Hepatocyte (in vitro differentiated cells): ENCODE measurements at regions not wholly inside any gene's neighbourhood (a gene's known extent, or its start where the extent isn't known, plus 50 kb on each side); places are given as distances from the start of the nearest gene placed in this dataset.
A peak's percentile ranks its signal among the peaks of the same experiment; 100 is the strongest.

Source experiments
- DNase-seq: peaks from one replicate; pipeline ENCODE4 v3.0.0-alpha.2; 2016; ENCODE audit warnings: low spot score
- H2AFZ ChIP-seq: fragments of 200-600 bp; sonication (generic); 2 replicates; pipeline ENCODE4 v1.6.0; 2016; ENCODE audit warnings: antibody characterized with exemption, mild to moderate bottlenecking
- H3K27ac ChIP-seq: fragments of 200-600 bp; sonication (generic); 2 replicates; pipeline ENCODE4 v1.5.1; 2016; ENCODE audit warnings: mild to moderate bottlenecking
- H3K27me3 ChIP-seq: fragments of 200-600 bp; sonication (generic); 2 replicates; pipeline ENCODE4 v1.6.1; 2016
- H3K36me3 ChIP-seq: fragments of 200-600 bp; sonication (generic); replicated peaks from 2 replicates; pipeline ENCODE4 v1.5.1; 2016; ENCODE audit warnings: low read depth; ENCODE audit not compliant: insufficient read depth
- H3K4me1 ChIP-seq: fragments of 200-600 bp; sonication (generic); 2 replicates; pipeline ENCODE4 v1.5.1; 2016; ENCODE audit warnings: mild to moderate bottlenecking, moderate library complexity; ENCODE audit not compliant: insufficient read depth
- H3K4me2 ChIP-seq: fragments of 200-600 bp; sonication (generic); 2 replicates; pipeline ENCODE4 v1.6.0; 2016
- H3K4me3 ChIP-seq: fragments of 200-600 bp; sonication (generic); 2 replicates; pipeline ENCODE4 v1.5.1; 2016; ENCODE audit warnings: mild to moderate bottlenecking
- H3K79me2 ChIP-seq: fragments of 200-600 bp; sonication (generic); 2 replicates; pipeline ENCODE4 v1.6.0; 2017; ENCODE audit warnings: mild to moderate bottlenecking
- H3K9me2 ChIP-seq: fragments of 200-600 bp; sonication (generic); replicated peaks from 2 replicates; pipeline ENCODE4 v1.6.0; 2017; ENCODE audit warnings: mild to moderate bottlenecking; ENCODE audit not compliant: insufficient read depth
- H3K9me3 ChIP-seq: fragments of 200-600 bp; sonication (generic); 2 replicates; pipeline ENCODE4 v1.5.1; 2016; ENCODE audit warnings: low read depth, mild to moderate bottlenecking
- H4K20me1 ChIP-seq: fragments of 200-600 bp; sonication (generic); 2 replicates; pipeline ENCODE4 v1.6.0; 2016; ENCODE audit warnings: mild to moderate bottlenecking; ENCODE audit not compliant: insufficient read depth, poor library complexity, severe bottlenecking
- EZH2 ChIP-seq: fragments of 200-600 bp; sonication (generic); IDR thresholded peaks from 2 replicates; pipeline ENCODE4 v1.6.1; 2016; ENCODE audit warnings: antibody characterized with exemption, mild to moderate bottlenecking, borderline replicate concordance
- EZH2phosphoT487 ChIP-seq: fragments of 200-600 bp; sonication (generic); IDR thresholded peaks from one replicate; pipeline ENCODE4 v1.6.1; 2018; ENCODE audit warnings: antibody characterized with exemption, mild to moderate bottlenecking, low read depth, moderate library complexity; ENCODE audit not compliant: unreplicated experiment, severe bottlenecking
- WGBS: methylation state at CpG from one replicate; pipeline ENCODE4 v1.1.6; 2016; ENCODE audit warnings: low lambda C conversion rate; ENCODE audit errors: missing lambda C conversion rate; 5-methylcytosine and 5-hydroxymethylcytosine counted together
- TF ChIP-seq, protein P1 (sequence below): fragments of 200-600 bp; sonication (generic); IDR thresholded peaks from 2 replicates; pipeline ENCODE4 v1.5.1; 2016; ENCODE audit warnings: antibody characterized with exemption, mild to moderate bottlenecking; ENCODE audit not compliant: poor library complexity

DNA sequence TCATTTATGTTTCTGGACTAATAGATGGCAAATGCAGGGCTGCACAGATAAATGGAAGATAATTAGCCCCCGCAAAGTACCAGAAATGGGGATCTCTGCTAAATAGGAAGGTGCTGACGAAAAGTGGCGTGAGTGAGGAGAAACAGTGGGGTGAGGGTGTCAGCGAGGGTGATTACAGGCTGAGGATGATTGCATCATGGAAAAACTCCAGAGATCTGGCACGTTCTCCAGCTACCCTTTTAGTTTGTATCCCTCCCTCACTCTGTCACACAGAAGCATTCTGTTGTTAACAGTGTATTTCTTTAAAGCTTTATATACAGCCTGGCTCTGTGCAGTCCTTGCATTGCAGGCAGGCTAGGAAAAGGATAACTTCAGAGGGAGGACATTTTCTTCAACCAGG, 309.6 kb upstream of the DDX53 start:
- Histone ChIP-seq H3K4me3 (no peak overlapping the region), H3K4me2 (no peak overlapping the region), H4K20me1 (no peaks in the 10 kb centered on the region), H3K9me3 (no peaks in the 10 kb centered on the region), H3K27ac (no peak overlapping the region), H3K4me1 (no peaks in the 10 kb centered on the region), H3K27me3 (no peaks in the 10 kb centered on the region), H3K79me2 (no peaks in the 10 kb centered on the region), H3K9me2 (no peaks in the 10 kb centered on the region), H3K36me3 (no peaks in the 10 kb centered on the region), H2AFZ (no peak overlapping the region)
- DNase-seq, result peak; percentile 3
- 48% methylated on average over 5 of the region's 5 CpGs for WGBS
- TF ChIP-seq, protein P1, sequence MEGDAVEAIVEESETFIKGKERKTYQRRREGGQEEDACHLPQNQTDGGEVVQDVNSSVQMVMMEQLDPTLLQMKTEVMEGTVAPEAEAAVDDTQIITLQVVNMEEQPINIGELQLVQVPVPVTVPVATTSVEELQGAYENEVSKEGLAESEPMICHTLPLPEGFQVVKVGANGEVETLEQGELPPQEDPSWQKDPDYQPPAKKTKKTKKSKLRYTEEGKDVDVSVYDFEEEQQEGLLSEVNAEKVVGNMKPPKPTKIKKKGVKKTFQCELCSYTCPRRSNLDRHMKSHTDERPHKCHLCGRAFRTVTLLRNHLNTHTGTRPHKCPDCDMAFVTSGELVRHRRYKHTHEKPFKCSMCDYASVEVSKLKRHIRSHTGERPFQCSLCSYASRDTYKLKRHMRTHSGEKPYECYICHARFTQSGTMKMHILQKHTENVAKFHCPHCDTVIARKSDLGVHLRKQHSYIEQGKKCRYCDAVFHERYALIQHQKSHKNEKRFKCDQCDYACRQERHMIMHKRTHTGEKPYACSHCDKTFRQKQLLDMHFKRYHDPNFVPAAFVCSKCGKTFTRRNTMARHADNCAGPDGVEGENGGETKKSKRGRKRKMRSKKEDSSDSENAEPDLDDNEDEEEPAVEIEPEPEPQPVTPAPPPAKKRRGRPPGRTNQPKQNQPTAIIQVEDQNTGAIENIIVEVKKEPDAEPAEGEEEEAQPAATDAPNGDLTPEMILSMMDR, result no peak
- TF ChIP-seq EZH2phosphoT487, result no peak
- TF ChIP-seq EZH2, result no peak

DNA sequence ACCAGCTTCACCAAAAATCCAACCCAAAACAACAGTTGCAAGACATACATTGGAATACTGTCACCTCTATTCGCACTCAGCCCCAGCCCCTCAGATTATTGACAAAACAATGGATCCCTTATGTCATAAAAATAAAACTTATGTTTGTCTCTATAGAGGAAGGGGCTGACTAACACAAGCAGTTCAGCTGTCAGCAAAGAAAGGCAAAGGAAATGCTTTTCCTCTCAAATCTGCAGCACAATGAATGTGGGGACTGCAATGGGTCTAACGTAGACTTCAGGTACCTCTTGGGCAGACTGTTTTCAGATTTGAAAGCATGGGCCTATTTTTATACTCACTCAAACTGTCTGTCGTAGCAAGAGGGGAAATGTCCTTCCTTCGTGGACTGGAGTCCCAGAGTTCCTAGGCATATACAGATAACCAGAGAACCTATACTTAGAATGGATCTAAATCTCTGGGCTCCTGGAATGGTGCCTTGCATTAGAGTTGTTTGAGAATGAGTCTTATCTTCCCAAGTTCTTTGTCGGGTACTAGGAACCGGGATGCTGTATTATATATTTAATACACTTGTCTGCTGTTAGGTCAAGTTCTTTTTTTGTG, 307.7 kb upstream of the DDX53 start:
- Histone ChIP-seq H3K9me2 (no peaks in the 10 kb centered on the region), H3K36me3 (no peaks in the 10 kb centered on the region), H4K20me1 (no peaks in the 10 kb centered on the region), H3K27me3 (no peaks in the 10 kb centered on the region), H3K4me1 (no peaks in the 10 kb centered on the region), H3K4me3 (no peak overlapping the region), H2AFZ (no peak overlapping the region), H3K27ac (no peak overlapping the region), H3K9me3 (no peaks in the 10 kb centered on the region), H3K4me2 (no peak overlapping the region), H3K79me2 (no peaks in the 10 kb centered on the region)
- 79% methylated on average over 6 of the region's 6 CpGs for WGBS
- DNase-seq, result no peak
- TF ChIP-seq EZH2 (no peak), EZH2phosphoT487 (no peak)
- TF ChIP-seq, protein P1, result no peak

DNA sequence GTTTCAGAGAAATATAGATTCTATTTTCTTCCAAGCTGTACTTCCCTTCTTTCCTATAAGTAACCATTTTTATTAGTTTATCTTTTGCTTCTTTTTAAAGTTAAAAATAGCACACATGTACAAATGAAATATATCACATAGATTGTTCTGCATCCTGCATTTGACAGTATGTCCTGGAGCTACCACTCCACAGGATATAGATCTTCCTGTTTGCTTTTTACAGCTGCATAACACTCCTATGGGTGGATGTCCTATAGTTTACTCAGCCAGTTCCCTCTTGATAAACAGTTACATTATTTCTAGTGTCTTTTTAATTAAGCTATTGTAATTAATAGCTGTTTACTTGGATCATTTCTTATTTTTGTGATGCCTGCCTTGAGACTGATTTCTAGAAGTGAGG, 301.6 kb upstream of the DDX53 start:
- no peak for TF ChIP-seq EZH2
- no peak for TF ChIP-seq EZH2phosphoT487
- TF ChIP-seq, protein P1, result no peak
- no peak overlapping the region for H2AFZ ChIP-seq
- no peaks in the 10 kb centered on the region for H3K9me3 ChIP-seq
- H3K27ac ChIP-seq, result no peak overlapping the region
- H3K27me3 ChIP-seq, result no peaks in the 10 kb centered on the region
- no peak overlapping the region for H3K4me3 ChIP-seq
- H3K4me1 ChIP-seq, result no peaks in the 10 kb centered on the region
- H4K20me1 ChIP-seq, result no peaks in the 10 kb centered on the region
- DNase-seq, result no peak
- H3K36me3 ChIP-seq, result no peaks in the 10 kb centered on the region
- H3K9me2 ChIP-seq, result no peaks in the 10 kb centered on the region
- no peaks in the 10 kb centered on the region for H3K79me2 ChIP-seq
- H3K4me2 ChIP-seq, result no peak overlapping the region

DNA sequence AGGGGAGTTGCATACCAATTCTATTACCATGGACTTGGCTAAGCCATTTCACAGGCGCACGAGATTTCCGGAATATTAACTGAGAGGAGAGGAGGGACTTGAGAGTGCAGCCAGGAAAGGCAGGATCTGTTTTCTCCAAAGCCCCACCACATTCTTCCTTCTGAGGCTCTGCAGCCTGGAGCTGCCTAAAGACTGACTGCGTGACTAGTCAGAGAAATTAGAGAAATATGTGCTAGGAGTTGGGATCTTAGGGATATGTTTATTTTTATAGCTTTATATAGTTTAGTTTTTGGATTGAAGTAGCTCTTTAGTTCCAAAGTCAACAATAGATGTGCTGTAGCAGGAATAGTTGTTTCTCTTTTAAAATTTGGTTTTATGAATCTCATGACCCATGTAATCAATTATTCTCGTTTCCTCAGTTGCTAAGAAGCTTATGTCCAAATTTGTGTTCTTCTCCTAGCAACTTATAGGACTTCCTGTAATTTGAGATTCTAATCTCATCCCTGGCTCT, 300.1 kb upstream of the DDX53 start:
- Histone ChIP-seq H3K9me3 (no peaks in the 10 kb centered on the region), H4K20me1 (no peaks in the 10 kb centered on the region), H3K36me3 (no peaks in the 10 kb centered on the region), H3K4me3 (no peak overlapping the region), H3K79me2 (no peaks in the 10 kb centered on the region), H3K4me2 (no peak overlapping the region), H3K27me3 (no peaks in the 10 kb centered on the region), H3K27ac (no peak overlapping the region), H2AFZ (no peak overlapping the region), H3K4me1 (no peaks in the 10 kb centered on the region), H3K9me2 (no peaks in the 10 kb centered on the region)
- TF ChIP-seq EZH2phosphoT487 (no peak), EZH2 (no peak)
- TF ChIP-seq, protein P1, result no peak
- DNase-seq, result no peak
- 63% methylated on average over 5 of the region's 5 CpGs for WGBS
